GM12878 (cell line): ENCODE measurements at regions not wholly inside any gene's neighbourhood (a gene's known extent, or its start where the extent isn't known, plus 50 kb on each side); places are given as distances from the start of the nearest gene placed in this dataset.

ENCODE experiments used
- ATAC-seq: fragments of 200-7000 bp; cut with Tn5 transposase; 3 replicates; pipeline ENCODE4 v1.9.1; 2020; ENCODE audit warnings: mild to moderate bottlenecking, moderate library complexity
- BruUV-seq: library from RNA; stranded (reverse); fragments of 400-500 nt; replicated peaks from 2 replicates; lab custom pipeline; 2021; lab: Mats Ljungman, UMichigan
- CTCF ChIA-PET: fragments of 300-600 bp; sonication (Branson Sonifier 250); formaldehyde crosslinking; extraction: SDS; loops from one replicate; lab custom pipeline; 2021; ENCODE audit warnings: inconsistent platforms; lab: Yijun Ruan, JAX
- POLR2A ChIA-PET: fragments of 350-600 bp; formaldehyde crosslinking; extraction: SDS; loops from one replicate; lab custom pipeline; 2021; ENCODE audit warnings: inconsistent platforms; lab: Charles Lee
- RAD21 ChIA-PET: fragments of 300-600 bp; sonication (Branson Sonifier 250); formaldehyde crosslinking; loops from one replicate; lab custom pipeline; 2023; ENCODE audit warnings: antibody characterized with exemption; ENCODE audit not compliant: unreplicated experiment; lab: Charles Lee
- SMC1A ChIA-PET: fragments of 300-600 bp; sonication (Branson Sonifier 250); formaldehyde crosslinking; loops from one replicate; lab custom pipeline; 2023; ENCODE audit not compliant: unreplicated experiment, uncharacterized antibody; lab: Charles Lee
- DNase-seq: peaks from one replicate; pipeline ENCODE4 v3.0.0-alpha.2; 2011; ENCODE audit warnings: low read depth, low spot score
- FAIRE-seq: peaks from 3 replicates; lab custom pipeline; 2011; peaks lifted over from hg19 to GRCh38; lab: Jason Lieb, UNC
- H2AFZ ChIP-seq: 2 replicates; pipeline ENCODE4 v1.6.0; 2011; ENCODE audit warnings: low read depth, low read length, control low read depth; ENCODE audit not compliant: control insufficient read depth
- H3K27ac ChIP-seq: 2 replicates; pipeline ENCODE4 v1.5.1; 2011; ENCODE audit warnings: control low read depth; ENCODE audit not compliant: control insufficient read depth, insufficient read depth
- H3K27me3 ChIP-seq, 2 experiments: replicated peaks in 1 of 2; 2 replicates each; pipeline versions ENCODE4 v1.6.0 to v1.6.1; 2011; ENCODE audit warnings: low read length in 1 of 2; ENCODE audit not compliant: control insufficient read depth in 2 of 2, insufficient read depth in 2 of 2
- H3K36me3 ChIP-seq, 2 experiments: 2 replicates each; pipeline ENCODE4 v1.5.1; 2011; ENCODE audit warnings: low read length in 1 of 2; ENCODE audit not compliant: control insufficient read depth in 2 of 2, insufficient read depth in 2 of 2
- H3K4me1 ChIP-seq: 2 replicates; pipeline ENCODE4 v1.6.1; 2011; ENCODE audit warnings: mild to moderate bottlenecking, low read length, moderate library complexity, mixed read lengths; ENCODE audit not compliant: control insufficient read depth, insufficient read depth
- H3K4me2 ChIP-seq: 2 replicates; pipeline ENCODE4 v1.6.0; 2011; ENCODE audit warnings: control low read depth; ENCODE audit not compliant: control insufficient read depth, insufficient read depth
- H3K4me3 ChIP-seq: fragments of 200-600 bp; sonication (generic); 2 replicates; pipeline ENCODE4 v1.5.1; 2016
- H3K79me2 ChIP-seq: 2 replicates; pipeline ENCODE4 v1.6.0; 2011; ENCODE audit warnings: low read length; ENCODE audit not compliant: control insufficient read depth, insufficient read depth
- H3K9ac ChIP-seq: 2 replicates; pipeline ENCODE4 v1.8.0; 2011; ENCODE audit warnings: low read length, control low read depth, mixed read lengths; ENCODE audit not compliant: control insufficient read depth, insufficient read depth
- H3K9me3 ChIP-seq: replicated peaks from 3 replicates; pipeline ENCODE4 v1.5.1; 2011; ENCODE audit warnings: mild to moderate bottlenecking, low read length; ENCODE audit not compliant: control insufficient read depth, insufficient read depth
- H4K20me1 ChIP-seq: 2 replicates; pipeline ENCODE4 v1.6.0; 2011; ENCODE audit not compliant: control insufficient read depth, insufficient read depth
- ASH2L ChIP-seq: fragments of 300-600, 200-600 bp; sonication (generic); IDR thresholded peaks from 2 replicates; pipeline ENCODE4 v1.6.1; 2017; ENCODE audit warnings: low read depth, mild to moderate bottlenecking, borderline replicate concordance
- ATF2 ChIP-seq: IDR thresholded peaks from 2 replicates; pipeline ENCODE4 v1.6.1; 2012; ENCODE audit warnings: low read length, inconsistent platforms
- DPF2 ChIP-seq: fragments of 450-650 bp; IDR thresholded peaks from 2 replicates; pipeline ENCODE4 v1.6.1; 2017; ENCODE audit warnings: mild to moderate bottlenecking
- E4F1 ChIP-seq: fragments of 450-650 bp; IDR thresholded peaks from 2 replicates; pipeline ENCODE4 v1.6.1; 2018; ENCODE audit warnings: borderline replicate concordance, mild to moderate bottlenecking; ENCODE audit not compliant: partially characterized antibody
- JUND ChIP-seq: IDR thresholded peaks from 2 replicates; pipeline ENCODE4 v1.6.1; 2012; ENCODE audit warnings: low read depth, mild to moderate bottlenecking, low read length, improper control_type of control experiment, moderate library complexity
- MYB ChIP-seq: fragments of 150-350 bp; IDR thresholded peaks from 2 replicates; pipeline ENCODE4 v1.6.1; 2014; ENCODE audit warnings: mild to moderate bottlenecking, low read depth, low read length, borderline replicate concordance
- MYC ChIP-seq: IDR thresholded peaks from 2 replicates; pipeline ENCODE4 v1.6.1; 2011; ENCODE audit warnings: mild to moderate bottlenecking, low read length, moderate library complexity, inconsistent platforms; ENCODE audit not compliant: insufficient read depth, insufficient replicate concordance, insufficient read length, severe bottlenecking
- NFXL1 ChIP-seq: fragments of 450-650 bp; IDR thresholded peaks from 2 replicates; pipeline ENCODE4 v1.6.1; 2017; ENCODE audit warnings: antibody characterized with exemption, mild to moderate bottlenecking, borderline replicate concordance
- SIX5 ChIP-seq: IDR thresholded peaks from 2 replicates; pipeline ENCODE4 v1.6.1; 2011; ENCODE audit warnings: mild to moderate bottlenecking, low read depth, low read length, moderate library complexity; ENCODE audit not compliant: severe bottlenecking
- SRF ChIP-seq, 2 experiments: IDR thresholded peaks; 2 replicates each; pipeline ENCODE4 v1.6.1; 2011; ENCODE audit warnings: low read depth in 2 of 2, low read length in 2 of 2, mild to moderate bottlenecking in 1 of 2, moderate library complexity in 1 of 2
- YBX1 ChIP-seq: fragments of 450-650 bp; IDR thresholded peaks from 2 replicates; pipeline ENCODE4 v1.6.1; 2016; ENCODE audit warnings: antibody characterized with exemption
- ZBTB11 ChIP-seq: fragments of 450-650 bp; formaldehyde crosslinking; IDR thresholded peaks from 2 replicates; pipeline ENCODE4 v1.5.0; 2022; ENCODE audit warnings: mild to moderate bottlenecking, missing genetic modification characterization
- ZBTB40 ChIP-seq: fragments of 450-650 bp; IDR thresholded peaks from 2 replicates; pipeline ENCODE4 v1.6.1; 2016; ENCODE audit warnings: mild to moderate bottlenecking, moderate library complexity, borderline replicate concordance
- WGBS: methylation state at CpG from one replicate; pipeline ENCODE4 v1.1.6; 2016; ENCODE audit warnings: low lambda C conversion rate; ENCODE audit not compliant: insufficient replicate concordance, insufficient coverage; ENCODE audit errors: missing lambda C conversion rate; 5-methylcytosine and 5-hydroxymethylcytosine counted together
- in situ Hi-C: fragments of 300-500 bp; cut with MboI; formaldehyde crosslinking; loops from 9 replicates; pipeline ENCODE4 v1.14.3; 2018; ENCODE audit warnings: mixed read lengths
- intact Hi-C: fragments of 100-400 bp; cut with micrococcal nuclease; formaldehyde crosslinking; loops from one replicate; pipeline ENCODE4 v1.14.2; 2022; ENCODE audit not compliant: unreplicated experiment

- no peak for DNase-seq
- H3K4me3 ChIP-seq, result no peak overlapping the region
- ChIA-PET SMC1A (no interaction called here), RAD21 (no interaction called here), POLR2A (no interaction called here), CTCF (no interaction called here)
- no TSS peak for BruUV-seq
- H2AFZ ChIP-seq, result no peak overlapping the region
- no peaks in the 10 kb centered on the region for H3K36me3 ChIP-seq
- no peak overlapping the region for H3K27ac ChIP-seq
- TF ChIP-seq NFXL1 (no peak), MYC (no peak), ZBTB11 (CRISPR knock-in tag) (no peak), SIX5 (no peak), ATF2 (no peak), ZBTB40 (no peak), MYB (no peak), DPF2 (no peak), ASH2L (no peak), SRF (IDR thresholded peaks at IDR 0.05; ENCODE audit: low read depth in 2 of 2, low read length in 2 of 2) (no peak), E4F1 (no peak), JUND (no peak), YBX1 (no peak)
- no peak overlapping the region for H3K9ac ChIP-seq
- ATAC-seq, result no peak
- H3K27me3 ChIP-seq, result no peaks in the 10 kb centered on the region
- no peak overlapping the region for H3K4me2 ChIP-seq
- H3K9me3 ChIP-seq, result no peaks in the 10 kb centered on the region; the same call in 2 of the 3 replicates
- intact Hi-C loops, result no loop called here
- H3K79me2 ChIP-seq, result no peaks in the 10 kb centered on the region
- H3K4me1 ChIP-seq, result no peaks in the 10 kb centered on the region
- in situ Hi-C loops, result no loop called here
- no peaks in the 10 kb centered on the region for H4K20me1 ChIP-seq
- WGBS, result 31% methylated on average over 12 of the region's 12 CpGs
- no peak for FAIRE-seq
Measured at GRCh38 chr22:49013707-49014106, 814.0 kb downstream of the BRD1 start.
